ENCODE measurements at regions not wholly inside any gene's neighbourhood (a gene's known extent, or its start where the extent isn't known, plus 50 kb on each side); places are given as distances from the start of the nearest gene placed in this dataset.

- TF ChIP-seq POLR2A (IDR thresholded peaks at IDR 0.05; ENCODE audit: low read length) (no peak), GATA1 (IDR thresholded peaks at IDR 0.05; ENCODE audit: low read depth, low read length) (no peak)
Measured at GRCh38 chr16:22624800-22625533, 114.3 kb downstream of the NPIPB5 start.
